SK-N-SH treated with all-trans-retinoic acid at 6 μM for 48 hours (cell line): ENCODE measurements at regions not wholly inside any gene's neighbourhood (a gene's known extent, or its start where the extent isn't known, plus 50 kb on each side); places are given as distances from the start of the nearest gene placed in this dataset.

Source experiments
- ATAC-seq: fragments of 200-7000 bp; cut with Tn5 transposase; 3 replicates; pipeline ENCODE4 v1.9.1; 2020; ENCODE audit warnings: mild to moderate bottlenecking, moderate library complexity
- BACH2 ChIP-seq: fragments of 250-450 bp; sonication (Bioruptor Pico); IDR thresholded peaks from 2 replicates; pipeline ENCODE4 v1.9.0; 2021; ENCODE audit warnings: mild to moderate bottlenecking, borderline replicate concordance
- CREB5 ChIP-seq: fragments of 250-450 bp; sonication (Bioruptor Pico); IDR thresholded peaks from 2 replicates; pipeline ENCODE4 v1.5.1; 2020; ENCODE audit warnings: low read depth, mild to moderate bottlenecking, moderate library complexity
- CSDC2 ChIP-seq: fragments of 250-450 bp; sonication (Bioruptor Pico); IDR thresholded peaks from 2 replicates; pipeline ENCODE4 v1.5.0; 2020; ENCODE audit warnings: mild to moderate bottlenecking, moderate library complexity
- CSRNP3 ChIP-seq: fragments of 250-450 bp; sonication (Bioruptor Pico); IDR thresholded peaks from 2 replicates; pipeline ENCODE4 v1.5.1; 2021; ENCODE audit warnings: mild to moderate bottlenecking, moderate library complexity
- ESRRG ChIP-seq: fragments of 250-450 bp; sonication (Bioruptor Pico); IDR thresholded peaks from 2 replicates; pipeline ENCODE4 v1.6.1; 2021; ENCODE audit warnings: mild to moderate bottlenecking
- GLIS3 ChIP-seq: fragments of 250-450 bp; sonication (Bioruptor Pico); IDR thresholded peaks from 2 replicates; pipeline ENCODE4 v1.5.0; 2020; ENCODE audit warnings: mild to moderate bottlenecking, moderate library complexity
- OSR1 ChIP-seq: fragments of 250-450 bp; sonication (Bioruptor Pico); IDR thresholded peaks from 2 replicates; pipeline ENCODE4 v1.8.0; 2022; ENCODE audit warnings: moderate library complexity, mild to moderate bottlenecking, inconsistent platforms
- PATZ1 ChIP-seq: fragments of 250-450 bp; sonication (Bioruptor Pico); IDR thresholded peaks from 2 replicates; pipeline ENCODE4 v1.8.0; 2020; ENCODE audit warnings: mild to moderate bottlenecking, moderate library complexity, borderline replicate concordance
- PPARA ChIP-seq: fragments of 250-450 bp; sonication (Bioruptor Pico); IDR thresholded peaks from 2 replicates; pipeline ENCODE4 v1.5.0; 2020; ENCODE audit warnings: mild to moderate bottlenecking, borderline replicate concordance
- SNAI2 ChIP-seq: fragments of 250-450 bp; sonication (Bioruptor Pico); IDR thresholded peaks from 2 replicates; pipeline ENCODE4 v1.5.0; 2020; ENCODE audit warnings: mild to moderate bottlenecking, moderate library complexity
- TCF4 ChIP-seq: fragments of 250-450 bp; sonication (Bioruptor Pico); IDR thresholded peaks from 2 replicates; pipeline ENCODE4 v1.8.0; 2021; ENCODE audit warnings: mild to moderate bottlenecking, moderate library complexity, borderline replicate concordance
- TOX ChIP-seq: fragments of 250-450 bp; sonication (Bioruptor Pico); IDR thresholded peaks from 2 replicates; pipeline ENCODE4 v1.8.0; 2021; ENCODE audit warnings: mild to moderate bottlenecking, moderate library complexity, borderline replicate concordance
- TSHZ2 ChIP-seq: fragments of 250-450 bp; sonication (Bioruptor Pico); IDR thresholded peaks from 2 replicates; pipeline ENCODE4 v1.5.0; 2020; ENCODE audit warnings: mild to moderate bottlenecking, moderate library complexity
- ZC3H10 ChIP-seq: fragments of 250-450 bp; sonication (Bioruptor Pico); IDR thresholded peaks from 2 replicates; pipeline ENCODE4 v1.5.1; 2021; ENCODE audit warnings: mild to moderate bottlenecking, moderate library complexity
- ZFP3 ChIP-seq: fragments of 250-450 bp; sonication (Bioruptor Pico); IDR thresholded peaks from 2 replicates; pipeline ENCODE4 v1.5.0; 2020; ENCODE audit warnings: mild to moderate bottlenecking, moderate library complexity
- ZFP30 ChIP-seq: fragments of 450-650 bp; formaldehyde crosslinking; IDR thresholded peaks from 2 replicates; pipeline ENCODE4 v1.5.0; 2022; ENCODE audit warnings: mild to moderate bottlenecking, moderate library complexity
- ZNF70 ChIP-seq: fragments of 450-650 bp; formaldehyde crosslinking; IDR thresholded peaks from 2 replicates; pipeline ENCODE4 v1.5.0; 2020; ENCODE audit warnings: mild to moderate bottlenecking, moderate library complexity
- ZNF8 ChIP-seq: fragments of 450-650 bp; formaldehyde crosslinking; IDR thresholded peaks from 2 replicates; pipeline ENCODE4 v1.5.0; 2020; ENCODE audit warnings: mild to moderate bottlenecking, moderate library complexity

GRCh38 chr4:123649645-123650391 is 253.2 kb downstream of the SPRY1 start (continued):
- TF ChIP-seq ZFP3 (CRISPR knock-in tag) (no peak), ZNF8 (CRISPR knock-in tag) (no peak), OSR1 (no peak), PPARA (CRISPR knock-in tag) (no peak), BACH2 (CRISPR knock-in tag) (no peak), TOX (CRISPR knock-in tag) (no peak), TCF4 (CRISPR knock-in tag) (no peak), ESRRG (CRISPR knock-in tag) (no peak), TSHZ2 (CRISPR knock-in tag) (no peak), GLIS3 (no peak), CSRNP3 (CRISPR knock-in tag) (no peak)
- TF ChIP-seq, all 23 proteins: peak for 0

- TF ChIP-seq BACH2 (CRISPR knock-in tag) (no peak), ZC3H10 (CRISPR knock-in tag) (no peak), TOX (CRISPR knock-in tag) (no peak), ZNF70 (CRISPR knock-in tag) (no peak)
- peak; percentile 53; the same call in 1 of the 3 replicates for ATAC-seq
Measured at GRCh38 chr4:123651066-123651465, 254.5 kb downstream of the SPRY1 start.

GRCh38 chr4:123651536-123652180 is 255.1 kb downstream of the SPRY1 start:
- TF ChIP-seq CSDC2 (CRISPR knock-in tag) (no peak), GLIS3 (no peak), ZFP30 (no peak), ZFP3 (CRISPR knock-in tag) (no peak)
- TF ChIP-seq, all 23 proteins: peak for 0
- no peak; the same call in 2 of the 3 replicates for ATAC-seq

GRCh38 chr4:123652476-123652875 is 255.9 kb downstream of the SPRY1 start:
- TF ChIP-seq ZC3H10 (CRISPR knock-in tag) (no peak), CREB5 (CRISPR knock-in tag) (no peak), SNAI2 (CRISPR knock-in tag) (no peak), TCF4 (CRISPR knock-in tag) (no peak), TSHZ2 (CRISPR knock-in tag) (no peak), PATZ1 (CRISPR knock-in tag) (no peak), GLIS3 (no peak), ZNF8 (CRISPR knock-in tag) (no peak), ZFP30 (no peak)
- TF ChIP-seq, all 23 proteins: peak for 0
- ATAC-seq: no peak
